MM.1S (cell line): ENCODE measurements at regions not wholly inside any gene's neighbourhood (a gene's known extent, or its start where the extent isn't known, plus 50 kb on each side); places are given as distances from the start of the nearest gene placed in this dataset.
"Not testable (repeated sequence)": the region's sequence is repeated elsewhere in the genome, so short reads cannot be mapped to it uniquely, and the experiment has no call there.

Experiments
- DNase-seq: peaks from one replicate; pipeline ENCODE4 v3.0.0-alpha.2; 2015
- H2AFZ ChIP-seq: fragments of 300-600 bp; sonication (generic); 2 replicates; pipeline ENCODE4 v1.6.0; 2016; ENCODE audit warnings: antibody characterized with exemption, low read length
- H3F3A ChIP-seq: fragments of 300-600 bp; sonication (generic); 2 replicates; pipeline ENCODE4 v1.6.1; 2016; ENCODE audit warnings: mild to moderate bottlenecking, antibody characterized with exemption, low read length, moderate library complexity, mixed read lengths; ENCODE audit not compliant: insufficient read depth
- H3K27ac ChIP-seq: fragments of 300-600 bp; sonication (generic); 2 replicates; pipeline ENCODE4 v1.5.1; 2016; ENCODE audit warnings: mild to moderate bottlenecking, low read length
- H3K27me3 ChIP-seq: fragments of 300-600 bp; sonication (generic); replicated peaks from 2 replicates; pipeline ENCODE4 v1.6.0; 2016; ENCODE audit warnings: low read length; ENCODE audit not compliant: insufficient read depth
- H3K36me3 ChIP-seq: fragments of 300-600 bp; sonication (generic); replicated peaks from 2 replicates; pipeline ENCODE4 v1.6.1; 2016; ENCODE audit warnings: mild to moderate bottlenecking, low read length, mixed read lengths; ENCODE audit not compliant: insufficient read depth
- H3K4me1 ChIP-seq: fragments of 300-600 bp; sonication (generic); 2 replicates; pipeline ENCODE4 v1.6.1; 2016; ENCODE audit warnings: low read length, mixed read lengths
- H3K4me2 ChIP-seq: fragments of 300-600 bp; sonication (generic); 2 replicates; pipeline ENCODE4 v1.6.0; 2016; ENCODE audit warnings: low read depth, low read length
- H3K4me3 ChIP-seq: fragments of 300-600 bp; sonication (generic); 2 replicates; pipeline ENCODE4 v1.5.1; 2016; ENCODE audit warnings: low read length, mixed read lengths
- H3K79me2 ChIP-seq: fragments of 300-600 bp; sonication (generic); 2 replicates; pipeline ENCODE4 v1.6.1; 2016; ENCODE audit warnings: mixed run types, low read length, mixed read lengths
- H3K9ac ChIP-seq: fragments of 300-600 bp; sonication (generic); 2 replicates; pipeline ENCODE4 v1.6.1; 2016; ENCODE audit warnings: low read length, mixed read lengths
- H3K9me2 ChIP-seq: fragments of 300-600 bp; sonication (generic); replicated peaks from 2 replicates; pipeline ENCODE4 v1.6.1; 2016; ENCODE audit warnings: mild to moderate bottlenecking, low read length, mixed read lengths; ENCODE audit not compliant: insufficient read depth
- H3K9me3 ChIP-seq: fragments of 300-600 bp; sonication (generic); replicated peaks from 2 replicates; pipeline ENCODE4 v1.6.1; 2016; ENCODE audit warnings: mild to moderate bottlenecking, low read length, mixed read lengths; ENCODE audit not compliant: insufficient read depth
- H4K20me1 ChIP-seq: fragments of 300-600 bp; sonication (generic); 2 replicates; pipeline ENCODE4 v1.6.1; 2016; ENCODE audit warnings: mild to moderate bottlenecking, low read length, moderate library complexity, mixed read lengths; ENCODE audit not compliant: insufficient read depth

GRCh38 chr2:111551428-111551827, 332.6 kb downstream of the ANAPC1 start:
- not testable (repeated sequence) for H3K9ac ChIP-seq, H3K4me1 ChIP-seq, H3K4me3 ChIP-seq, H3K9me3 ChIP-seq, H3K4me2 ChIP-seq, H4K20me1 ChIP-seq, H3K27ac ChIP-seq, H2AFZ ChIP-seq, H3K79me2 ChIP-seq, H3K9me2 ChIP-seq, DNase-seq, H3K36me3 ChIP-seq, H3K27me3 ChIP-seq, H3F3A ChIP-seq

- H3K9me2 ChIP-seq, H3K79me2 ChIP-seq, H3K4me2 ChIP-seq, H3K4me3 ChIP-seq, H3F3A ChIP-seq, H3K27me3 ChIP-seq, H3K36me3 ChIP-seq, H3K4me1 ChIP-seq, H2AFZ ChIP-seq, DNase-seq, H3K9ac ChIP-seq, H3K27ac ChIP-seq, H4K20me1 ChIP-seq, H3K9me3 ChIP-seq: not testable (repeated sequence)
Observed at GRCh38 chr2:111552625-111553024, 331.4 kb downstream of the ANAPC1 start.

DNA sequence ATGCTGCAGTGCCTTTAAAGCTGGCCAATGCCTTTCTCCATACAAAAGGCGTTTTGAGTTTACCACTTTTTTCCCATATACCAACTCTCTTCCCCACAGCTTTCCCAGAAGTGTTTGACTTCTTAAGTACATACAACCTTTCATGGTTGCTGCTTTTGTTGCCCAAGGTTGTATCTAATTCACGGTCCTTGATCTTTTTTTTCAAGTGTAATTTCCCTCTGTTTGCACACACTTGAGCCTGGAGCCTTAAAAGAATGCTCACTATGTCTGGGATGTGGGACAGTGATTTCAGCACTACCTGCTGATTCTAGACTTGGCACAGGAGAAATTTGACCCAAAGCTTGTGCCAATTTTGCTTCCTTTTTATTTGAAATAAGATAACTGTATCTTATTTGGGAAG, 324.7 kb downstream of the ANAPC1 start:
- DNase-seq, H3K9ac ChIP-seq, H3K79me2 ChIP-seq: not testable (repeated sequence)

GRCh38 chr2:111559814-111560213, 324.2 kb downstream of the ANAPC1 start:
- H3K4me2 ChIP-seq, H3K79me2 ChIP-seq, H3K4me3 ChIP-seq, H3K4me1 ChIP-seq, H3K9me2 ChIP-seq, H4K20me1 ChIP-seq, H3F3A ChIP-seq, H3K9me3 ChIP-seq, H3K27ac ChIP-seq, H2AFZ ChIP-seq, H3K27me3 ChIP-seq, H3K36me3 ChIP-seq, DNase-seq, H3K9ac ChIP-seq: not testable (repeated sequence)

More for the DNA sequence above, 324.7 kb downstream of the ANAPC1 start:
- not testable (repeated sequence) for H4K20me1 ChIP-seq, H3K27me3 ChIP-seq, H3K4me2 ChIP-seq, H3K27ac ChIP-seq, H2AFZ ChIP-seq, H3K36me3 ChIP-seq, H3K4me1 ChIP-seq, H3K9me2 ChIP-seq, H3K4me3 ChIP-seq, H3K9me3 ChIP-seq, H3F3A ChIP-seq

DNA sequence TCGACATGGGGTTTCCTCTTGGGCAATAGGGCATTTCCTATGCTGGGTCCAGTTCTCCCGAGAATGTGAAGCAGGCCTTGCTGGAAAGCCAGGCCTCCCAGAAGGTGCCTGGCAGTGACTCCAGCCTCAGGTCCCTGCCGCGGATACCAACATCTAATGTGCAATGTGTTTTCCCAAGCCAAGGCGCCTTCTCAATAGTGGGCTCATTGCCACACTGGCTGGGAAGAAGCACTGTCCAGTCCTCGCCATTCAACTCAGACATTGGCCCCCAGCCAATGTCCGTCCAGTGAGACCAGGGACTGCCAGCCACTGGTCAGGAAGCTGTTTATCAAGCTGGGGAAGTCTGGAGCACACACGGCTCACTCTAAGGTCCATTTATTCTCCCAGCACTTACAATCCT, 317.9 kb downstream of the ANAPC1 start:
- DNase-seq, H3K4me2 ChIP-seq: not testable (repeated sequence)

DNA sequence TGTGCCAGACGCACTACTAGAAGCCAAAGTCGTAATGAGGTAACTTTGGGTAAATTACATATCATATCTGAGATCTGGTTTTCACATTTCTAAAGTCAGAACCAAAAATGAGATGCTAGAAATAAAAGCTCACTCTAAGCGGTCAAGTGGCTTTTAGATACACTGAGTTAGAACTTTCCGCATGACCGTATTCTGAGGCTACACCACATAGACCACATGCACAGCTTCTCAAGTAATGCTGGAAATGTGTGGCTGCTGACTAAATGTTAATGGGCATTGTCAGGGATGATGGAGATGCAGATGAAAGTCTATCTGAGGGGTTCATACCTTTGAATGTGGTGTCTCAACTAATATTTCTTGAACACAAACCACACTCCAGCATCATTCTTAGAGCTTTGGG, 316.8 kb downstream of the ANAPC1 start:
- not testable (repeated sequence) for H3K4me2 ChIP-seq

More for the DNA sequence above, 317.9 kb downstream of the ANAPC1 start:
- H3K9ac ChIP-seq, H4K20me1 ChIP-seq, H3F3A ChIP-seq, H3K36me3 ChIP-seq, H3K79me2 ChIP-seq, H3K9me2 ChIP-seq, H3K4me3 ChIP-seq, H2AFZ ChIP-seq, H3K9me3 ChIP-seq, H3K27me3 ChIP-seq, H3K4me1 ChIP-seq, H3K27ac ChIP-seq: not testable (repeated sequence)

DNA sequence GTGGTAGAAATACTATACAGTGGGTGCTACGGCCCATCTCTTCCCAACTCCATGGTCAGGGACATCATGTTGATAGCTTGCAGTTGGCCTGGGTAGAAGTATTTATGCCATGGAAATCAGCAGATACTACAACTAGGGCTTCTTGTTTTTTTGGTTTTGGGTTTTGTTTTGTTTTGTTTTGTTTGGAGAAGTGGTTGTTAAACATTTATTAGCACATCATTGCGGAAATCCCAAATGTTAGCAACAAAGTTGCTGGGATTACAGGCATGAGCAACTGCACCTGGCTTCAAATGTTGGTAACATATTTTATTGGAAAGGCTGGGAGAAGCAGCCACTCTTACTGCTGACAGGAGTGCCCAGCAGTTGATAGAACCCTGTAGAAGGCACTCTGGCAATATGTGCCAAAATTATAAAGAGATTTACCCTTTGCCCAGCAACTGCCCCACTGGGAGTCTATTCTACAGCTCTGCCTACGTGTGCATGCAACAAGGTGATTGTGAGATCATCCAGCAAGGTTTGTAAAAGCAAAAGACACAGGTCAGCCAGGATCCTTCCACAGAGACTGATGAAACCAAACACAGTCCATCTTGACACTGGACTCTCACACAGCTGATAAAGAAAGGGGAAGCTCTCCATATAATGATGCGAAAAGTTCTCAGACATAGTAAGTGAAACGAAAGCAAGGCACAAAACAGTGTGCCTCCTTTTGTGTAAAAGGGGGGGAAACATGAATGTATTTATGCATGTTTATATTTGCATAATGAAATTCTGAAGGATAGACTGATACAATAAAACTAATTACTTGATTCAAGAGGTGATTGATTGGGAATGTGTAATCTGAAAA, 314.4 kb downstream of the ANAPC1 start:
- not testable (repeated sequence) for H2AFZ ChIP-seq, H3K9me2 ChIP-seq, H3K4me2 ChIP-seq, H3K27me3 ChIP-seq, H3K4me3 ChIP-seq, H3K4me1 ChIP-seq, H3K9ac ChIP-seq, H3F3A ChIP-seq, H3K27ac ChIP-seq, H3K36me3 ChIP-seq, H3K79me2 ChIP-seq, H4K20me1 ChIP-seq, H3K9me3 ChIP-seq
- DNase-seq = peak; percentile 5

More for the DNA sequence above, 316.8 kb downstream of the ANAPC1 start:
- not testable (repeated sequence) for H3K4me1 ChIP-seq, H3K27me3 ChIP-seq, H3K9me2 ChIP-seq, H3K79me2 ChIP-seq, H3K36me3 ChIP-seq, H3K9ac ChIP-seq, H3F3A ChIP-seq, H3K4me3 ChIP-seq, H3K9me3 ChIP-seq, H2AFZ ChIP-seq, H3K27ac ChIP-seq, H4K20me1 ChIP-seq, DNase-seq
